LNCaP clone FGC (cell line): ENCODE measurements at regions not wholly inside any gene's neighbourhood (a gene's known extent, or its start where the extent isn't known, plus 50 kb on each side); places are given as distances from the start of the nearest gene placed in this dataset.
"Not testable (repeated sequence)": the region's sequence is repeated elsewhere in the genome, so short reads cannot be mapped to it uniquely, and the experiment has no call there.

ENCODE experiments used
- DNase-seq: peaks from one replicate; pipeline ENCODE4 v3.0.0-alpha.2; 2011; ENCODE audit warnings: low read depth
- H3K4me3 ChIP-seq: 2 replicates; pipeline ENCODE4 v1.5.1; 2011; ENCODE audit warnings: mild to moderate bottlenecking, low read depth, low read length, control low read depth
- TF ChIP-seq, protein P1 (sequence below): IDR thresholded peaks from 2 replicates; pipeline ENCODE4 v1.5.1; 2012; ENCODE audit warnings: mild to moderate bottlenecking; ENCODE audit not compliant: control insufficient read depth, insufficient read depth; ENCODE audit errors: extremely low read depth

DNA sequence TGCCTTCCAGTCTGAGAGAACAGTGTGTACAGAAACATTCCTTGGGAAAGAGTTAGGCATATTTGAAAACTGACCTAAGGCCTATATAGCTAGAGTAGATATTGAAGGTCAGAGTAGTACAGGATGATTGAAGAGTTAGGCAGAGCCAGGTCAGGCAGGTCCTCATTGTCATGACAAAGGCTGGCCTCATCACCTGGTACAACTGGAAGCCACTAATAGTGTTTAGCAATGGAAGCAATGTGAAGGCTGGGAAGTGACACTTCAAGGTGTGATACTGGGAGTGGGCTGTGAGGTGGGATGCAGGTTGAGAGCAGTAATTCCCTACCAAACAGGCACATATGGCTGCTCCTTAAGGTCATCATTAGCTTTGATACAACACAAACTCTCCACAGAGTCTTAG lies 123.6 kb upstream of the CCNH start:
- no peak overlapping the region for H3K4me3 ChIP-seq
- TF ChIP-seq, protein P1, sequence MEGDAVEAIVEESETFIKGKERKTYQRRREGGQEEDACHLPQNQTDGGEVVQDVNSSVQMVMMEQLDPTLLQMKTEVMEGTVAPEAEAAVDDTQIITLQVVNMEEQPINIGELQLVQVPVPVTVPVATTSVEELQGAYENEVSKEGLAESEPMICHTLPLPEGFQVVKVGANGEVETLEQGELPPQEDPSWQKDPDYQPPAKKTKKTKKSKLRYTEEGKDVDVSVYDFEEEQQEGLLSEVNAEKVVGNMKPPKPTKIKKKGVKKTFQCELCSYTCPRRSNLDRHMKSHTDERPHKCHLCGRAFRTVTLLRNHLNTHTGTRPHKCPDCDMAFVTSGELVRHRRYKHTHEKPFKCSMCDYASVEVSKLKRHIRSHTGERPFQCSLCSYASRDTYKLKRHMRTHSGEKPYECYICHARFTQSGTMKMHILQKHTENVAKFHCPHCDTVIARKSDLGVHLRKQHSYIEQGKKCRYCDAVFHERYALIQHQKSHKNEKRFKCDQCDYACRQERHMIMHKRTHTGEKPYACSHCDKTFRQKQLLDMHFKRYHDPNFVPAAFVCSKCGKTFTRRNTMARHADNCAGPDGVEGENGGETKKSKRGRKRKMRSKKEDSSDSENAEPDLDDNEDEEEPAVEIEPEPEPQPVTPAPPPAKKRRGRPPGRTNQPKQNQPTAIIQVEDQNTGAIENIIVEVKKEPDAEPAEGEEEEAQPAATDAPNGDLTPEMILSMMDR: no peak
- DNase-seq: no peak

DNA sequence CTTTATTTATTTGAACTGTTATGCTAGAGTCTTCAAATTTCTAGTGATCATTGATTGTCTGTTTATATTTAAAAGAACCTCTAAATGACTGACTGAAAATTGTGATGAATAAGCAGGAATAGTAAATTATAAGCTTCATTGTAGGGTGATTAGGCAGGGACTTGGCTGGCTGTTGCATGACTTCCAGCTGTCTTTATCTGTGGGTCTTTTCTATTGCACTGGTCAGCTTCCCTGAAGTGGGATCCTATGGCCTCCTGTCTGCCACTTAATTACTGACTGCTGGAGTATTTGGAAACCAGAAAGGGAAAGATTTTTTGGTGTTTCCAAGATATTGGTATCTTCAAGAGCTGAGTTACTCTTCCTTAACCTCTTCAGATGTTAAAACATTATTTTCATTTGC lies 123.0 kb upstream of the CCNH start:
- no peak for DNase-seq
- TF ChIP-seq, protein P1: no peak
- no peak overlapping the region for H3K4me3 ChIP-seq

DNA sequence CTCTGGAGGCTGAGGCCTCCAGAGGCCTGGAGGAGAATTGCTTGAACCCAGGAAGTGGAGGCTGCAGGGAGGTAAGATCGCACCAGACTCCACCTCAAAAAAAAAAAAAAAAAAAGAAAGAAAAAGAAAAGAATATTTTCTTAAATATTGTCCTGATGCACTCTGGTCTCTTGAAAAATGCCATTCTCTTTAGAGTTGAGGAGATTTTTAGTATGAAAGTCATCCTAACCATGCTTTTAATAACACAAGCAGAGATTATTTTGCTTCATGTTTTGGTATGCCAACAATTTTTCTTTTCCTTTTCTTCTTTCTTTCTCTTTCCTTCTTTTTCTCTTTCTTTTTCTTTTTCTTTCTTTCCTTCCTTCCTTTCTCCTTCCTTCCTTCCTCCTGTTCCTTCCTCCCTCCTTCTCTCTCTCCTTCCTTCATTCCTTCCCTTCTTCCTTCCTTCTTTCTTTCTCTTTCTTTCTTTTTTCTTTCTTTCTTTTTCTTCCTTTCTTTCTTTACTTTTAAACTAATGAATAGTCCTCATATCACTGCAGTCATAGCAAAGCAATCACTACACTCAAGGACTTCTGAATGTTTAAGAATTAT lies 116.9 kb upstream of the CCNH start:
- DNase-seq: no peak
- TF ChIP-seq, protein P1: no peak
- H3K4me3 ChIP-seq: no peak overlapping the region

DNA sequence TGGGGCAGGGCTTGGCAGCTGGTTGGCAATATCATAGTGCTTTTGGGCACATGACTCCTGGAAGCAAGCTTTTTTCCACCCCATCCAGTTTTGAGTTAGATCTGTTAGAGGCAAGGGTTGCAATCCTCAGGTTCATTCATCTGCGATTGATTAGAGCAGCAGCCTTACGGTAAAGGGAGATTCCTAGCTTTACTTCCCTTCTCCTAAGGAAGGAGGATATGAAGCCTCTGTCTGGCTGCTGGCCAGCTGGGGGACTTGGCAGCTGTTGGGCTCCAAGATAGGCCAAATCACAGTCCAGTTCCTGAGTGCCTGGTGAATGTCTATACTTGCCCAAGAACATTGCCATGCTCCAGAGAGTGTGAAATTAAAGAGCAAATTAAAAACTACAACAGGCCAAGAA lies 113.4 kb upstream of the CCNH start:
- TF ChIP-seq, protein P1: no peak
- no peak for DNase-seq
- H3K4me3 ChIP-seq: no peak overlapping the region

DNA sequence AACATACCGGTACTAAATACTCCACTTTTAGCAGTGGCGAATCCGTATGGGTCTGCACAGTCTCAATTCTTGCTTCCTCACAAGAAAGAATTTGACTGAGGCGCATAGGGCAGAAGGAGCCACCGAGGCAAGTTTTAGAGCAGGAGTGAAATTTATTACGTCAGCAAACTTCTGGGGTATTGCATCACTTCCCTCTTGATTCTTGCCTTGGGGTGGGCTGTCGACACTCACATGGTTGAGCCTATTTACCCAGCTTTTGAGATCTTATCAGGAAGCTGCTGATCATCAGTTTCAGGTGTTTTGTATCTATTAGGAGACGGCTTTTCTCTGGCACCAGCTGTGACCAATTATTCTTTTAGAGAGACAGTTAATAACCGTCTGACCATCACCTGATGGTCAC lies 111.5 kb upstream of the CCNH start:
- TF ChIP-seq, protein P1: no peak
- H3K4me3 ChIP-seq: no peak overlapping the region
- DNase-seq: no peak

DNA sequence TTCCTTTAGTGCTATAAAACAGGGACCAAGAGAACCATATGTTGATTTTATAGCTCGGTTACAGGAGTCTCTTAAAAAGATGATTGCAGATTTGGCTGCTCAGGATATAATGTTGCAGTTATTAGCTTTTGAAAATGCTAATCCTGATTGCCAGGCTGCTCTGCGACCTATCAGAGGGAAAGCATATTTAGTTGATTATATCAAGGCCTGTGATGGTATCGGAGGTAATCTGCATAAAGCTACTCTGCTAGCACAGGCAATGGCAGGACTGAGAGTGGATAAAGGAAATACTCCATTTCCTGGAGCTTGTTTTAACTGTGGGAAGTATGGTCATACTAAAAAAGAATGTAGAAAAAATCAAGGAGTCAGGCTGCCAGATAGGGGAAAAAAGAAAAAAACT lies 99.0 kb upstream of the CCNH start:
- not testable (repeated sequence) for H3K4me3 ChIP-seq, DNase-seq

GRCh38 chr5:87503004-87503403 lies 90.3 kb upstream of the CCNH start:
- TF ChIP-seq, protein P1: no peak
- no peak overlapping the region for H3K4me3 ChIP-seq
- DNase-seq: no peak
